BJ (cell line): ENCODE measurements at regions not wholly inside any gene's neighbourhood (a gene's known extent, or its start where the extent isn't known, plus 50 kb on each side); places are given as distances from the start of the nearest gene placed in this dataset.

Experiments
- CTCF ChIA-PET: fragments of 350-600 bp; formaldehyde crosslinking; extraction: SDS; loops from one replicate; lab custom pipeline; 2021; ENCODE audit warnings: antibody characterized with exemption, inconsistent platforms; lab: Yijun Ruan, JAX
- POLR2A ChIA-PET: fragments of 300-600 bp; sonication (Branson Sonifier 250); formaldehyde crosslinking; extraction: SDS; loops from one replicate; lab custom pipeline; 2021; ENCODE audit warnings: antibody characterized with exemption; lab: Charles Lee
- DNase-seq: peaks from one replicate; pipeline ENCODE4 v3.0.0-alpha.2; 2011; ENCODE audit warnings: low read depth
- H3K27me3 ChIP-seq: 2 replicates; pipeline ENCODE4 v1.6.0; 2011; ENCODE audit warnings: low read length; ENCODE audit not compliant: control insufficient read depth, insufficient read depth
- H3K36me3 ChIP-seq: 2 replicates; pipeline ENCODE4 v1.5.1; 2011; ENCODE audit warnings: low read length; ENCODE audit not compliant: control insufficient read depth, insufficient read depth
- H3K4me3 ChIP-seq: 2 replicates; pipeline ENCODE4 v1.5.1; 2011; ENCODE audit warnings: low read depth, mild to moderate bottlenecking, control low read depth, low read length
- CTCF ChIP-seq: IDR thresholded peaks from 2 replicates; pipeline ENCODE4 v1.5.1; 2011; ENCODE audit warnings: low read depth, mild to moderate bottlenecking, control low read depth, inconsistent platforms, low read length, moderate library complexity; ENCODE audit not compliant: insufficient read depth

DNA sequence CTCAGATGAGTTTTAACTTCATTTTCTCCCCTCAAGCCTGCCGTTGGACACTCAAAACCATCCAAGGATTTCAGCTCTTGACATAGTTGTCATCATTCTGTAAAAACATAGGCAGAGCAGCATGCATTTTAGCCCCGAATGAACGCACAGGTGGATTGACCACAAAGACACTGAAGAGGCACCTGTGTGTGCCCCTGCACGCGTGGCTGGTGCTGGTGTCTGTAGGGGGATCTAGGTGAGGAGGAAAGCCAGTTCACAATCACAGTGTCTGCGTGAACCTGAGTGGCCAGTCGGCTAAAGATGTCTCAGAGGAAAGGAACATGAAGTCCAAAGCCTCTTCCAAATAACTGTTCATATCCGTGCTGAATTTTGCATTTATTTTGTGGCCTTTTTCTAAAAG is 309.2 kb downstream of the QKI start:
- H3K4me3 ChIP-seq: no peak overlapping the region
- CTCF ChIA-PET: no interaction called here
- DNase-seq: no peak
- H3K36me3 ChIP-seq: no peaks in the 10 kb centered on the region
- POLR2A ChIA-PET: no interaction called here
- TF ChIP-seq CTCF: no peak
- H3K27me3 ChIP-seq: no peaks in the 10 kb centered on the region; the same call in 1 of the 2 replicates

GRCh38 chr6:163721922-163722692 is 307.6 kb downstream of the QKI start:
- POLR2A ChIA-PET: no interaction called here
- no peak for DNase-seq
- TF ChIP-seq CTCF: no peak
- H3K4me3 ChIP-seq: no peak overlapping the region
- no peaks in the 10 kb centered on the region; the same call in 1 of the 2 replicates for H3K27me3 ChIP-seq
- H3K36me3 ChIP-seq: no peaks in the 10 kb centered on the region
- CTCF ChIA-PET: interaction anchor here (0.8 to 1.5 kb wide), 3 partner anchors 9 to 18 kb away, joined by 3 read pairs; no protein-coding TSS in a partner anchor

- Histone ChIP-seq H3K27me3 (no peaks in the 10 kb centered on the region; the same call in 1 of the 2 replicates), H3K4me3 (no peak overlapping the region), H3K36me3 (no peaks in the 10 kb centered on the region)
- no peak for TF ChIP-seq CTCF
- ChIA-PET CTCF (interaction anchor here (1.5 kb wide), 1 partner anchor 9 kb away, joined by 3 read pairs; no protein-coding TSS in a partner anchor), POLR2A (no interaction called here)
- DNase-seq: no peak
Measured at GRCh38 chr6:163721435-163721834, 306.9 kb downstream of the QKI start.

DNA sequence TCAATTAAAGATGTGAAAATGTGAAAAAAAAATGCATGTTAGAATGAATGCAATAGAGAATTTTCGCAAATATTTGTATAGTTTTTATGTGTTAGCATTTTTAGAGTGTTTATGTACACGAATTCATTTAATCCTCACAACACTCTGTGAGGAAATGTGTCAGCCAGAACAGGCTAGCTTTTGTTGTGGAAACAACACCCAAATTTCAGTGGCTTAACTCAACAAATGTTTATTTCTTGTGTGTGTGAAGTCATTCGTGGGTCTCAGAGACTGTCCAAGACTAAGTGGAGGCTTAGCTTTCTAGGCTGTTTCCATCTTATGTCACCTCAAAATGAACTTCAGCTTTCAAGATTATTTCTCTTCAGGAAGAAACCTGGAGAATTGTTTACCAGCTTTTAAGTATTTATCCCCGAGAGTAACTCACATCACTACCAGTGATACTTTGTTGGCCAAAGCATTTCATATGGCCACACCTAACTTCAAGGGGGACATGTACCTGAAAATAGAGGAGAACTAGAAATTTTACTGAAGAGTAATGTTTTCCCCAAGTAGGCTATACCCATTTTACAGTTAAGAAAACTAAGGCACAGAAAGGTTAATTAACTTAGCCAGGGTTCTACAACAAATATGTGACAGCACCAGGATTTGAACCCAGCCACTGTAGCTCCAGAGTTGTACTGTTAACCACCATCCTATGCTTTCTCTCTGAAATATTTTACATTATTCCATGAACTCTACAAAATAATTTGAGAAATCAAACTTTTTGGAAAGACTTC is 306.1 kb downstream of the QKI start:
- Histone ChIP-seq H3K27me3 (no peaks in the 10 kb centered on the region; the same call in 1 of the 2 replicates), H3K36me3 (no peaks in the 10 kb centered on the region), H3K4me3 (no peak overlapping the region)
- ChIA-PET POLR2A (no interaction called here), CTCF (interaction anchor here (1.5 kb wide), 1 partner anchor 8 kb away, joined by 3 read pairs; no protein-coding TSS in a partner anchor)
- DNase-seq: no peak
- no peak for TF ChIP-seq CTCF

GRCh38 chr6:163720005-163720404 is 305.5 kb downstream of the QKI start:
- no peak overlapping the region for H3K4me3 ChIP-seq
- H3K36me3 ChIP-seq: no peaks in the 10 kb centered on the region
- H3K27me3 ChIP-seq: no peaks in the 10 kb centered on the region; the same call in 1 of the 2 replicates
- no peak for DNase-seq
- ChIA-PET POLR2A (no interaction called here), CTCF (no interaction called here)
- no peak for TF ChIP-seq CTCF
